Body of pancreas (tissue), 4 donors: ENCODE measurements at regions not wholly inside any gene's neighbourhood (a gene's known extent, or its start where the extent isn't known, plus 50 kb on each side); places are given as distances from the start of the nearest gene placed in this dataset.

ENCODE experiments used
- POLR2A ChIP-seq, 3 donors: fragments of 450-650 bp; IDR thresholded peaks; one replicate each; pipeline ENCODE4 v1.6.1; 2016; ENCODE audit warnings: antibody characterized with exemption in 3 of 3, mild to moderate bottlenecking in 2 of 3
- TF ChIP-seq, protein P1 (sequence below), 7 experiments: fragments of 450-650 bp in 4 of 7; fragments of 200-600 bp in 3 of 7; sonication (generic) in 3 of 7; IDR thresholded peaks; one replicate each; pipeline ENCODE4 v1.5.1; 2016 to 2019; ENCODE audit warnings: antibody characterized with exemption in 7 of 7

DNA sequence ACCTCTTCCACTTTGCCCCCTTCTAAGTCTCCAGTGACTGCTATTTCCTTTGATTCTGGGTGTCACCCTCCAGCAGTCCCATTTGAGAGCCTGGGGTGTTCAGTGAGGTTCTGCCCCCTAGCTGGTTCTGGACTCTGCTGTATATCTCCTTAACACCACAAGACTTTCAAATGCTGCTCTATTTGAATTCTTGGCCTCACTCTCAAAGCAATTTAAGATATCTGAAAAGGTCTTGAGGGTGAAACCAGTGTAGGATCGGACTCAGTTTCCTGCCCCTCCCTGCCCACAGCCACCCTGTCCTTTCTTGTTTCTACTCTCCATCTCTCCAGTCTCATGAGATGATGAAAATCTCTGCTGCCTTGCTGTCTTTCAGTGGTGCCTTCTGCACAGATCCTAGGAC, 280.9 kb downstream of the TENT4A start:
- TF ChIP-seq, protein P1, sequence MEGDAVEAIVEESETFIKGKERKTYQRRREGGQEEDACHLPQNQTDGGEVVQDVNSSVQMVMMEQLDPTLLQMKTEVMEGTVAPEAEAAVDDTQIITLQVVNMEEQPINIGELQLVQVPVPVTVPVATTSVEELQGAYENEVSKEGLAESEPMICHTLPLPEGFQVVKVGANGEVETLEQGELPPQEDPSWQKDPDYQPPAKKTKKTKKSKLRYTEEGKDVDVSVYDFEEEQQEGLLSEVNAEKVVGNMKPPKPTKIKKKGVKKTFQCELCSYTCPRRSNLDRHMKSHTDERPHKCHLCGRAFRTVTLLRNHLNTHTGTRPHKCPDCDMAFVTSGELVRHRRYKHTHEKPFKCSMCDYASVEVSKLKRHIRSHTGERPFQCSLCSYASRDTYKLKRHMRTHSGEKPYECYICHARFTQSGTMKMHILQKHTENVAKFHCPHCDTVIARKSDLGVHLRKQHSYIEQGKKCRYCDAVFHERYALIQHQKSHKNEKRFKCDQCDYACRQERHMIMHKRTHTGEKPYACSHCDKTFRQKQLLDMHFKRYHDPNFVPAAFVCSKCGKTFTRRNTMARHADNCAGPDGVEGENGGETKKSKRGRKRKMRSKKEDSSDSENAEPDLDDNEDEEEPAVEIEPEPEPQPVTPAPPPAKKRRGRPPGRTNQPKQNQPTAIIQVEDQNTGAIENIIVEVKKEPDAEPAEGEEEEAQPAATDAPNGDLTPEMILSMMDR (IDR thresholded peaks at IDR 0.05): no peak
- TF ChIP-seq POLR2A (IDR thresholded peaks at IDR 0.05): no peak
